ENCODE measurements at regions not wholly inside any gene's neighbourhood (a gene's known extent, or its start where the extent isn't known, plus 50 kb on each side); places are given as distances from the start of the nearest gene placed in this dataset.

GRCh38 chr5:53219610-53220009, 110.1 kb upstream of the MOCS2 start:
- TF ChIP-seq CTCF (IDR thresholded peaks at IDR 0.05) = no peak

- TF ChIP-seq CTCF (IDR thresholded peaks at IDR 0.05) = no peak
These were observed 124.3 kb upstream of the MOCS2 start for GRCh38 chr5:53233645-53234405.

- TF ChIP-seq CTCF (IDR thresholded peaks at IDR 0.05) = no peak
These were observed 127.1 kb upstream of the MOCS2 start for GRCh38 chr5:53236683-53237082.

- no peak for TF ChIP-seq CTCF (IDR thresholded peaks at IDR 0.05)
These were observed 128.3 kb upstream of the MOCS2 start for GRCh38 chr5:53237876-53238275.

- no peak for TF ChIP-seq CTCF (IDR thresholded peaks at IDR 0.05)
These were observed 129.9 kb upstream of the MOCS2 start for GRCh38 chr5:53239301-53239990.

GRCh38 chr5:53240661-53241060, 131.1 kb upstream of the MOCS2 start:
- TF ChIP-seq CTCF (IDR thresholded peaks at IDR 0.05) = no peak

GRCh38 chr5:53241572-53241971, 132.0 kb upstream of the MOCS2 start:
- TF ChIP-seq CTCF (IDR thresholded peaks at IDR 0.05) = no peak

All from LNCAP (cell line).